ENCODE measurements at regions not wholly inside any gene's neighbourhood (a gene's known extent, or its start where the extent isn't known, plus 50 kb on each side); places are given as distances from the start of the nearest gene placed in this dataset.

DNA sequence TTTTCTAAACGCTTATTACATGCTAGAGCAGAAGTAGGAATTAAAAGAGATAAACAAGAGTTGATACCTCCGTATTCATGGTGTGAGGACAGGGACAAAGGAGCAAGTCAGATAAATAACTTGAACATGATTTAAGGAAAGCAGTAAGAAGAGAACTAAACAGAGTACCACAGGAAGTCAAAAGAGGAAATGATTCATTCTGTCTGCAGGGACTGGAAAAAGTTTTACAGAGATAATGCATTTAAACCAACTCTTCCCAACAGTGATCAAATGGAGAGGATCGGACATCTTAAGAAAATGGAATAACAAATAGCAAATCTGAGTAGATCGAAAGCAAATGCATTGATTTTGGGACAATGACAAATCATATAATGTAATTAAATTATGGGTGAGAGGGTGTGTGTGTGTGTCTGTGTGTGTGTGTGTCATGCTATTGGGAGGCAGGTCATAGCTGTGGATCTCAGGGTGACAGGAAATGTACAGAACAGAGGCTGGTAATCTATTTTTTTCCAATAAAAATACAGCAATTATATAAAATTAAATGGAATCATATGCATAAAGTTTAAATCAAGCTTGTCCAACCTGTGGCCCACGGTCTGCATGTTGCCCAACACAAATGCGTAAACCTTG is 113.4 kb downstream of the MC4R start:
- no peak for TF ChIP-seq EZH2phosphoT487 (IDR thresholded peaks at IDR 0.05; ENCODE audit: borderline replicate concordance, low read depth, low read length)
- TF ChIP-seq, protein P1, sequence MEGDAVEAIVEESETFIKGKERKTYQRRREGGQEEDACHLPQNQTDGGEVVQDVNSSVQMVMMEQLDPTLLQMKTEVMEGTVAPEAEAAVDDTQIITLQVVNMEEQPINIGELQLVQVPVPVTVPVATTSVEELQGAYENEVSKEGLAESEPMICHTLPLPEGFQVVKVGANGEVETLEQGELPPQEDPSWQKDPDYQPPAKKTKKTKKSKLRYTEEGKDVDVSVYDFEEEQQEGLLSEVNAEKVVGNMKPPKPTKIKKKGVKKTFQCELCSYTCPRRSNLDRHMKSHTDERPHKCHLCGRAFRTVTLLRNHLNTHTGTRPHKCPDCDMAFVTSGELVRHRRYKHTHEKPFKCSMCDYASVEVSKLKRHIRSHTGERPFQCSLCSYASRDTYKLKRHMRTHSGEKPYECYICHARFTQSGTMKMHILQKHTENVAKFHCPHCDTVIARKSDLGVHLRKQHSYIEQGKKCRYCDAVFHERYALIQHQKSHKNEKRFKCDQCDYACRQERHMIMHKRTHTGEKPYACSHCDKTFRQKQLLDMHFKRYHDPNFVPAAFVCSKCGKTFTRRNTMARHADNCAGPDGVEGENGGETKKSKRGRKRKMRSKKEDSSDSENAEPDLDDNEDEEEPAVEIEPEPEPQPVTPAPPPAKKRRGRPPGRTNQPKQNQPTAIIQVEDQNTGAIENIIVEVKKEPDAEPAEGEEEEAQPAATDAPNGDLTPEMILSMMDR (conservative IDR thresholded peaks at IDR 0.05; ENCODE audit: low read length) = no peak
